Heart left ventricle (tissue), 13 donors: ENCODE measurements at regions not wholly inside any gene's neighbourhood (a gene's known extent, or its start where the extent isn't known, plus 50 kb on each side); places are given as distances from the start of the nearest gene placed in this dataset.

ENCODE experiments used
- CTCF ChIP-seq, 12 donors: fragments of 200-600 bp; sonication (generic) in 4 of 12; IDR thresholded peaks; one replicate each; pipeline versions ENCODE4 v1.5.0 to v1.8.0; 2018 to 2022; ENCODE audit warnings: antibody characterized with exemption in 12 of 12, mild to moderate bottlenecking in 5 of 12
- POLR2A ChIP-seq, 2 donors: fragments of 450-650 bp; IDR thresholded peaks; one replicate each; pipeline ENCODE4 v1.6.1; 2017; ENCODE audit warnings: antibody characterized with exemption in 2 of 2, mild to moderate bottlenecking in 2 of 2, moderate library complexity in 2 of 2
- donor health status: ischemic (EF 13 %, LVEDD 7.1; RV severe dilation, severe dysfunction).
- donor health status: DM: no; HTN: yes; CAD: no.
- donor health status: DM: no; HTN: no; CAD: no.
- donor health status: ischemic (EF 25% LVEDD 6.9; RV normal size, moderate dysfunction).
- donor health status: ischemic (EF 25% LVEDD 5.7; RV mildly dilated, moderate dysfunction).
- donor health status: ischemic (EF 35%, LVEDD 5.7; RV mildly dilated, moderate dysfunction).
- donor health status: nonischemic (EF 11% LVEDD 7.7; RV severe dilation, severe dysfunction).
- donor health status: DM: yes; HTN: yes; CAD: no.
- donor health status: PGD.
- donor health status: ischemic (EF 29% LVEDD 5.4; RV normal size, mild dysfunction).
- donor health status: nonischemic (EF 23%, LVEDD 6.1; RV moderate dilation, normal function).

GRCh38 chr4:43822621-43823020 lies 626.0 kb downstream of the KCTD8 start:
- TF ChIP-seq CTCF (IDR thresholded peaks at IDR 0.05), result no peak
- no peak for TF ChIP-seq POLR2A (IDR thresholded peaks at IDR 0.05)
